ENCODE measurements at regions not wholly inside any gene's neighbourhood (a gene's known extent, or its start where the extent isn't known, plus 50 kb on each side); places are given as distances from the start of the nearest gene placed in this dataset.

GRCh38 chr3:112709911-112710310 lies 69.0 kb upstream of the CCDC80 start:
- no peak for TF ChIP-seq MAZ (IDR thresholded peaks at IDR 0.05; ENCODE audit: borderline replicate concordance, low read depth, low read length)
- no peak for TF ChIP-seq CTCF (conservative IDR thresholded peaks at IDR 0.05; ENCODE audit: low read depth, low read length)
- TF ChIP-seq RFX5 (IDR thresholded peaks at IDR 0.05; ENCODE audit: low read depth, low read length) = no peak

All from IMR-90 (cell line).